HFF-Myc (cell line): ENCODE measurements at regions not wholly inside any gene's neighbourhood (a gene's known extent, or its start where the extent isn't known, plus 50 kb on each side); places are given as distances from the start of the nearest gene placed in this dataset.

ENCODE experiments used
- DNase-seq: peaks from one replicate; pipeline ENCODE4 v3.0.0-alpha.2; 2011; ENCODE audit warnings: low read depth; ENCODE audit errors: extremely low read depth
- H3K4me3 ChIP-seq: replicated peaks from 2 replicates; pipeline ENCODE4 v1.5.1; 2011; ENCODE audit warnings: low read depth, mild to moderate bottlenecking, control low read depth, low read length
- CTCF ChIP-seq: IDR thresholded peaks from 2 replicates; pipeline ENCODE4 v1.5.1; 2012; ENCODE audit warnings: mild to moderate bottlenecking, low read depth, low read length, control low read depth; ENCODE audit errors: missing control alignments

- TF ChIP-seq CTCF: no peak
- no peak overlapping the region for H3K4me3 ChIP-seq
- no peak for DNase-seq
Measured at GRCh38 chr4:129232589-129233337, 136.8 kb downstream of the C4orf33 start.

GRCh38 chr4:129233691-129234090 lies 137.7 kb downstream of the C4orf33 start:
- H3K4me3 ChIP-seq: no peak overlapping the region
- DNase-seq: no peak
- no peak for TF ChIP-seq CTCF

- H3K4me3 ChIP-seq: no peak overlapping the region
- DNase-seq: no peak
- TF ChIP-seq CTCF: no peak
Measured at GRCh38 chr4:129236351-129236750, 140.4 kb downstream of the C4orf33 start.

- no peak overlapping the region for H3K4me3 ChIP-seq
- no peak for DNase-seq
- TF ChIP-seq CTCF: no peak
Measured at GRCh38 chr4:129239088-129239487, 143.1 kb downstream of the C4orf33 start.

- H3K4me3 ChIP-seq: no peak overlapping the region
- no peak for DNase-seq
- no peak for TF ChIP-seq CTCF
Measured at GRCh38 chr4:129240816-129241215, 144.9 kb downstream of the C4orf33 start.

- no peak for DNase-seq
- TF ChIP-seq CTCF: no peak
- H3K4me3 ChIP-seq: no peak overlapping the region
Measured at GRCh38 chr4:129246145-129246544, 150.2 kb downstream of the C4orf33 start.
